SK-N-SH (cell line): ENCODE measurements at regions not wholly inside any gene's neighbourhood (a gene's known extent, or its start where the extent isn't known, plus 50 kb on each side); places are given as distances from the start of the nearest gene placed in this dataset.

Experiments used
- CHD2 ChIP-seq: fragments of 150-350 bp; IDR thresholded peaks from 2 replicates; pipeline ENCODE4 v1.6.1; 2018; ENCODE audit warnings: low read length; ENCODE audit not compliant: partially characterized antibody
- CTCF ChIP-seq: fragments of 200-600 bp; sonication (generic); IDR thresholded peaks from 2 replicates; pipeline ENCODE4 v1.6.1; 2017; ENCODE audit warnings: antibody characterized with exemption, mild to moderate bottlenecking, moderate library complexity
- EP300 ChIP-seq, 2 experiments: IDR thresholded peaks; 2 replicates each; pipeline versions ENCODE4 v1.4.0 to v1.6.1; 2012; ENCODE audit warnings: borderline replicate concordance in 1 of 2, low read depth in 1 of 2, low read length in 1 of 2
- JUND ChIP-seq: IDR thresholded peaks from 2 replicates; pipeline ENCODE4 v1.4.0; 2012
- MXI1 ChIP-seq: IDR thresholded peaks from 2 replicates; pipeline ENCODE4 v1.6.1; 2012; ENCODE audit warnings: mild to moderate bottlenecking, low read depth, low read length, improper control_type of control experiment
- NFIC ChIP-seq: IDR thresholded peaks from 2 replicates; pipeline ENCODE4 v1.4.0; 2012; ENCODE audit warnings: borderline replicate concordance
- NRF1 ChIP-seq: IDR thresholded peaks from 2 replicates; pipeline ENCODE4 v1.6.1; 2012; ENCODE audit warnings: low read depth, mild to moderate bottlenecking, low read length
- TAF1 ChIP-seq: IDR thresholded peaks from 2 replicates; pipeline ENCODE4 v1.6.1; 2012; ENCODE audit warnings: low read depth, mild to moderate bottlenecking, low read length, moderate library complexity, borderline replicate concordance
- YY1 ChIP-seq: IDR thresholded peaks from 2 replicates; pipeline ENCODE4 v1.4.0; 2012; ENCODE audit warnings: low read depth, mild to moderate bottlenecking

- TF ChIP-seq CTCF (no peak), EP300 (IDR thresholded peaks at IDR 0.05; ENCODE audit: borderline replicate concordance in 1 of 2, low read depth in 1 of 2, low read length in 1 of 2) (peak in 1 of 2 experiments; percentile 97; a peak in 2 of 4 replicates), YY1 (no peak), NFIC (no peak), JUND (no peak), MXI1 (peak; percentile 35; the same call in 1 of the 2 replicates), NRF1 (no peak), TAF1 (no peak), CHD2 (peak; percentile 86)
Measured at GRCh38 chr4:31007858-31008257, 287.7 kb downstream of the PCDH7 start.
